ENCODE measurements at regions not wholly inside any gene's neighbourhood (a gene's known extent, or its start where the extent isn't known, plus 50 kb on each side); places are given as distances from the start of the nearest gene placed in this dataset.
"Not testable (repeated sequence)": the region's sequence is repeated elsewhere in the genome, so short reads cannot be mapped to it uniquely, and the experiment has no call there.

DNA sequence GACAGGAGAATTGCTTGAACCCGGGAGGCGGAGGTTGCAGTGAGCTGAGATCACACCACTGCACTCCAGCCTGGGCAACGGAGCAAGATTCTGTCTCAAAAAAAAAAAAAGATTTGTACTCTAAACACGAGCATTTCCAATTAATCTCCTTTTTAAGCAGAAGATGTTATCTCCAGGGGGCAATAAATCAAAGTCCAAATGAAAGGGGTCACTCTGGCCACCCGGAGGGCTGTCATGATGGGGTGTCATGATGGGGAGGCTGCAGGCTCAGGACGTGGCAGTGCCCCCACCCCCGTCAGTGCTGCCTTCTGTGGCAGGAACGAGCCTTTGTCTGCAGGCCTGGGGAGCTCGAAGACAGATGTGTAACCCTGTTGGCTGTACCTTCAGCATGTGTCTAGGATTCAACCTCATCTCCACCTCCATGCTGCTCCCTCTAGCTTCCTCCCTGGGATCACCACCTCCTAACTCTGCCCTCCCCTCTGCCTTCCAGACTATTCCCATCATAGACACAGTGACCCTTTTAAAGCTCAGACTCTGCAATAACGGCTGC is 76.9 kb upstream of the YWHAQ start:
- DNase-seq (ENCODE audit: extremely low read depth in 1 of 2, low read depth in 1 of 2): no peak

DNA sequence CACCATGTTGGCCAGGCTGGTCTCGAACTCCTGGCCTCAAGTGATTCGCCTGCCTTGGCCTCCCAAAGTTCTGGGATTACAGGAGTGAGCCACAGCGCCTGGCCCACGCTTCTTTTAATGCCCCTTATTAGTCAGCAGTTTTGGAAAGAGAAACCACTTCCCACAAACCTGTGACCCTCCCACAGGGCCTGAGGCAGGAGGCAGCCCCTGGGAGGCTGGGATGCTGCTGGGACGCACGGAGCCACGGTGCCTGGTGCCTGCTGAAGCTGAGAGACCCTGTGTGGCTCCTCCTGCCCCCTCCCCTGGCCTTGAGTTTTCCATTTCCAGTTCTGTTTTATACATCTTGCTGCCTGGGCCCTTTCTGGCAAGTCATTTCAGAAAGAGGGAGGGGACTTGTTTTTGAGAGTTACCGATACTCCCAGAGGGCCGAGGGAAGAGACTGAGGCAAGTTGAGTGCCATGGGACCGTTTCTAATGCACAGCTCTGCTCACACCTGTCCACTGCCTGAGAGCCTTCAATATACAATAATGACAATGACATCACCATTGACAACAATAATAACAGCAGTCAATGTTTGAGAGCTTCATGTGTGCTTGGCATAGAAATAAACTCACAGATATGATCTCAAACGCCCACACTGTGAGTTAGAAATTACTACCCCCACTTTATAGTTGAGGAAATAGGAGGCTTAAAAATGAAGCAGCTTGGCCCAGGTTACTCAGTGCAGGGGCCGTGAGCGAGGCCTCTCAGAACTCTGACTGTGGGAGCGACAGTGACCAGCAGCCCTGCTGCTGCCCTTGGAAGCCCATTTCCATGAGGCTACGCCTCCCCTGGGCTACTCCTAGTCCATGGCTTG is 78.1 kb upstream of the YWHAQ start:
- DNase-seq (ENCODE audit: extremely low read depth in 1 of 2, low read depth in 1 of 2): no peak

DNA sequence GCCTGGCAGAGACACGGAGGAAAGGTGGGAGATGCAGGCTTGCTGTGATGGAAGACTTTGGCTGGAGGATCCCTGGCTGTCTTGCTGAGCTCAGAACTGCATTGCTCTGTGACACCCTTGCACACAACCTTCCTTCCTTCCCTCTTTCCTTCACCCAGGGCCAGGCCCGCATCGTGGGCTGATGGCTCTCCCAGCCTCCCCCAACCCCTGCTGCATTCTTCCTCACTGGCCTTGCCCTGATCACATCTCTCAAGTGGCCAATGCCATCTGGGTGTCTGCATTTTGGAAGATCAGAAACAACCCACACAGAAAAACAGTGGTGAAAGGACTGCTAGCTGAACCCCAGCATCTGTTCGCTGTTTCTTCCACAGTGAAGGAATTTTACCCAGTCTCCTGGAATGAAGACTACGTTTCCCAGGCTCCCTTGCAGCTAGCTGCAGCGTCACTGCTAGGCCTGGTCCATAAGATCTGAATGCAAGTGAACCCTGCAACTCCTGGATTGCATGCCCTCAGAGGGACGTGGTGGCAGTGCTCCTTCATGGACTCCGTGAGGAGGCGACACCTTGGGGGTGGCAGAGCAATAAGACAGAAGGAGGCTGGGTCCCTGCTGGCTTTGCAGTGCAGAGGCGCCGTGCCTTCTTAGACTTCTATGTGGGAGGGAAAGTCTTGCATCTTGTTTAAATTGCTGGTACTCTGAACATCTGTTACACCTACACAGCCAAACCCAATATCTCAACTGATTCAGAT is 78.9 kb upstream of the YWHAQ start:
- no peak for DNase-seq (ENCODE audit: extremely low read depth in 1 of 2, low read depth in 1 of 2)

DNA sequence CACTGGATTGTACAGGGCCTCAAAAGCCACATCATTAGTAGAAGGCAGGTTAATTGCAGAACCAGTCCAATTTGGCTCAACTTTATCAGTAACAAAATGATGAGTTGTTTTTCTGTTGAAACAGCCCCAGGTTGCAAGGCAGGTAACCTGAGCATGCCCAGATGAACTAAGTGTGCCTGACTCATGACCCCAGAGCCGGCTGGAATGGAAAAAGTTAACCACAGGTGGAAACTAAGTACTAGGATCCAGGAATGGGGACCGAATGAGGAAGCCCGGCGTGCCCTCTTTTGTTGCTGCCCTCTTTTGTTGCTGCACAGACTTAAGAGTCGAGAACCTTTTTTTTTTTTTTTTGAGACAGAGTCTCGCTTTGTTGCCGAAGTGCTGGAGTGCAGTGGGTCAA is 79.5 kb upstream of the YWHAQ start:
- DNase-seq (ENCODE audit: extremely low read depth in 1 of 2, low read depth in 1 of 2): no peak

DNA sequence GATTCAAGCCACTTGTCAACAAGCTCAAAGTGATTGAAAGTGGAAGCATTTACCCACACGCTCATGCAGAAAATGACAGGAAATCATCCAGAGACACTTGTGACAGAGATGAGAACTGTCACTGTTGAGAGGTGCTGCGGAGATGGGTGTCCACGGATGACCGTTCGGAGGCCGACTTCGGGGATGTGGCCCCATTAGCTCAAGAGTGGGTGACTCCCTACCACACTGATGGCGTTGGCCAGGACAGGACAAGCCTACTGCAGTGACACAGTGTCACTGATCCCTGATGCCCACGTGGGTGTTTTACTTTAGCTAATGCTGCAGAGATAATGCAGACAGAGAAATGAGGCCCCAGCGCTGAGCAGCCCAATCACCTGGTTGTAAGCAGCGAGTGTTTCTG is 81.5 kb upstream of the YWHAQ start:
- no peak for DNase-seq (ENCODE audit: extremely low read depth in 1 of 2, low read depth in 1 of 2)

DNA sequence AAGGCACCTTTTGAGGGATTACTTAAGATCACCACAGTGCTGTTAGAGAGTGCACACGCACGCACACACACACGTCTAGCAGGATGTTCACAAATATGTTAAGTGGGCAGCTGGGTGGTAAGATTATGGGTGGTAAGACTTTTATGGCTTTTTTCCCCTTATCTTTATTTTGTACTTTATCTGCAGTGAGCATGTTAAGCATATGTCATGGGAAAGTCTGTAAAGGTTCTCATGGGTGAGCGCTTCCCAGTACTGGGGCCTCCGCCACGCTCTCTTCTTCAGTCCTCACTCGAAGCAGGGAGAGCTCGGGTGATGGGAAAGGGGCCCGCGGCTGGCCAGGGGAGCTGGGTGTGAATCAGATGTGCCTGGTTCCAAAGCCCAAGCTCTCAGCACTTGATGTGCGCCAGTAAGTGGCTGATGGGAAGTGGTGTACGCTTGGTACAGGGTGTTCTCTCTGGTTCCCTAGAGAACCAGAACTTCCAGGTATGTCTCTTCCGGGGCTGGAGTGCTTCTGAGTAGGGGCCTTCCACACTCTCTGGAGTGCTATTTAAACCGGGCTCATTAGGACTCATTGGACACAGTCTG is 83.9 kb upstream of the YWHAQ start:
- DNase-seq (ENCODE audit: extremely low read depth in 1 of 2, low read depth in 1 of 2): no peak

DNA sequence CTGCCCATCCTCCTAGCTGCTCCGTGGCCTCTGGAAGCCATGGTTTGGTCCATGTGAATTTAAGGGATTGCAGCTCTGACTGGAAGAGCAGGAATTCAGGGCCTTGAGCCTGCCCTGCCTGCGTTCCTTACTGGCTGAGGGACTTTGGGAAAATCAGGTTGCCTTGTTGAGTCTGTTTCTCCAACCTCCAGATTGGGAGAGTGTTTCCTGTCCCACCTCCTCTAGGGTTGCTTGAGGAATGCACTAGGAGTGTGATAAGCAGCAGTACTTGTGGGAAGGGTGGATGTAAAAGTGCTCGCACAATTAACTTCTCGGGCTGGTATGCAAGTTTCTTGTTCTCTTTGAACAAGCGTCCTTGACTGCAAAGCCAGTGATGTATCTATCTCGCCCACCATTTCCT is 84.4 kb upstream of the YWHAQ start:
- DNase-seq (ENCODE audit: extremely low read depth in 1 of 2, low read depth in 1 of 2): no peak

DNA sequence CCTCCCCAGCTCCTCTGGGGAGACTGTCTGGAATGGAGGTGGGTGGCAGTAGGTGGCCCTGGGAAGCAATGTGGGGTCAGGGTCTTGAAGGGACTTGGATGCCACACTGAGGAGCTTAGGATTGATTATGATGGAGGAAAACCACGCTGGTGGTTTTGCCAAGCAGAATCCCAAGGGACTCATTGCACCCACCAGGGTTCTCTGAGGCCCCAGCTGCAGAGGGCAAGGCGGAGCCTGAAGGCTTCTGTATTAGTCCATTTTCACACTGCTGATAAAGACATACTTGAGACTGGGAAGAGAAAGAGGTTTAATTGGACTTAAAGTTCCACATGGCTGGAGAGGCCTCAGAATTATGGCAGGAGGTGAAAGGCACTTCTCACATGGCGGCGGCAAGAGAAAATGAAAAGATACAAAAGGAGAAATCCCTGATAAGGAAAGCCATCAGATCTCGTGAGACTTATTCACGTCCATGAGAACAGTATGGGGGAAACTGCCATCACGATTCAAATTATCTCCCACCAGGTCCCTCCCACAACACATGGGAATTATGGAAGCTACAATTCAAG is 87.2 kb upstream of the YWHAQ start:
- DNase-seq (ENCODE audit: extremely low read depth in 1 of 2, low read depth in 1 of 2): no peak

DNA sequence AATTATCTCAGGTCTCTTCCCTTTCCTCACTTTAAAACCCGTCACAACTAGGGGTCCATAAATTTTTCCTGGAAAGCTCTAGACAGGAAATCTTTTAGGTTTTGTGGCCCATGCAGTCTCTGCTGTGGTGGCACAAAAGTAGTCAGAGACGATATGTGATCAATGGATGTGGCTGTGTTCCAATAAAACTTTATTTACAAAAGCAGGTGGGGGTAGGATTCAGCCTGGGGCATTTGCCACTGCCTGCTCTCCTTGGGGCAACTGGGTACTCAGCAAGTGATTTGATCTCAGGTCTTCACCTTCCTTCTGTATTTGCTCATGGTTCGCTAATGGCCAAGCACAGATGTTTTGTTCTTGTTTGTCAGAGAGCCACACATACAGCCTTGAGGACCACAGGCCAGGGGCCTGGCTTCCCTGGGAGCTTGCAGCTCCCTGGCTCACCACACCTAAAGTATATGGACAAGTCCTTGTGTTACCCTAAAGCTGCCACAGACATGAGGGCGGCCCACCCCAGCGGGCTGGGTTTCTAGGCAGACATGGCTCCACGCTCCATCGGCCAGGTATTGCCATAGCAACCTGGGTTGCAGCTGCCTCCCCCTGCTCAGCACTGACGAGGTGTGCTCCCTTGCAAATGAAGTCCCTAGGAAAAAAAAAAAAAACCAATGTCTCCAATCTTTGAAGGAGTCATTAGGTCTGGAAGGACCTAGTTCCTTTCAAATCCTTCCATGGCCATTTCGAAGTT is 89.7 kb upstream of the YWHAQ start:
- no peak for DNase-seq (ENCODE audit: extremely low read depth in 1 of 2, low read depth in 1 of 2)

DNA sequence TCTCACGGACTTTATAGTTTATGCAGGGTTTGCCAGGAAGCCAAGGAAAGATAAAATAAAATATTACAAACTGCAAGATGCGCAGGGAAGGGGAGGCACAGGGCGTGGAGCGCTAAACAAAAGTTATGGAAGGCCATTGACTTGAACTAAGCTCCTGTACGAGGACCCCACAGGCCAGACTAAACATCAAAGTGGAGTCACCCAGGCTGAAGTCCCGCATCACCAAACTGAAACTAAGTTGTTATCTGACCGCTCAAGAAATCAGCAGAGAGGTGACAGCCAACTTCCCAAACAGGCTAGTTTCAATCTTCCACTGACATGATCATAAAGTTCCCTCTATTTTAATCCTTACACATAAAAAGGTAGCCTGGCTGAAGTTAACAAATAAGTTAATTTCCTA is 90.5 kb upstream of the YWHAQ start:
- no peak for DNase-seq (ENCODE audit: extremely low read depth in 1 of 2, low read depth in 1 of 2)

DNA sequence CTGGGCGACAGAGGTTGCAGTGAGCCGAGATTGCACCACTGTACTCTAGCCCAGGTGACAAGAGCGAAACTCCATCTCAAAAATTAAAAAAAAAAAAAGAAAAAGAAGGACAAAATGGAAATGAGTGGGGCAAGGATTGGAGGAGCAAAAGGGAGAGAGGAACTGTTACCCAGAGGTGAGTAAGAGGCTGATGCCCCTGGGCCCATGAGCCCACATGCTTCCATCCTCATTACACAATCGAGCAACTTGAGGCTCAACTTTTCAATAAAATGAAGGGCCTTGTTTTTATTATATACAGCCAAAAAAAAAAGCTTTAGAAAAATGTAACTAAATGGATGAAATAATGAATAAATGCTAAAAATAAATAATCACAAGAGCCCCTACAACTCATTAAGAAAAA is 91.7 kb upstream of the YWHAQ start:
- DNase-seq (ENCODE audit: extremely low read depth in 1 of 2, low read depth in 1 of 2): no peak

DNA sequence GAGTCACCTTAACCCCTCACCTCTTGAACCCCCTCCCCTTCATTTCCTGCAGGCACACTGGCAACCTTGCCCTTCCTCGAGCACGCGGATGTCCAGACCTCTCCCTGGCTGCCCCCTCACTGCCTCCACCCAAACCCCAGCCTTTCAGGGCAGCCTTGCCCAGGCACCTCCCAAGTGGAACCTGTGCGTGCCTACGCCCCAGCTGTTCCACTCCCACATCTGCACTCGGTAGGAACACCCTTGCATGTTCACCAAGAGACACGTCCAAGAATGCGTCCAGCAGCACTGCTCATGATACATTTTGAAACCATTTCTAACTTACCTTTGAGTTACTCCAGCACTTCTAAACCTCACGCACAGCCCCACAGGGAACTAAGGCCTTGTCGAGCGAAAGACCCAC is 93.8 kb upstream of the YWHAQ start:
- no peak for DNase-seq (ENCODE audit: extremely low read depth in 1 of 2, low read depth in 1 of 2)

DNA sequence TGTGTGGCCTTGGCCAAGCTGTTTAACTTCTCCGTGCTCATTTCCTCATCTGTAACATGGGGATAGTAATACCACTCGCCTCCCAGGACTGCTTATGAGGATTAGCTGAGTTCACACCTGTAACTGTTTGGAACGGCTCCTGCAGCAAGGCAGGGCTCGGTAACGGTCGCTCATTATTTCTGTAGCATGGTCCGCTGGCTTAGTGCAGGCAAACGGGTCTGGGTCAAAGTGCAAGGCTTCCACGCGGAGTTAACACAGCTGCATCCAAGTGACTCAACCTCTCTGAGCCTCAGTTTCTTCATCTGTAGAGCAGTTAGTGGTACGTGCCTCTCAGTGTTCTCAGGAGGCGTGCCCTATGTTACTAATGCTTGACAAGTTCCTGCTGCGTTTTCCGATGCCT is 94.3 kb upstream of the YWHAQ start:
- DNase-seq (ENCODE audit: extremely low read depth in 1 of 2, low read depth in 1 of 2): no peak

DNA sequence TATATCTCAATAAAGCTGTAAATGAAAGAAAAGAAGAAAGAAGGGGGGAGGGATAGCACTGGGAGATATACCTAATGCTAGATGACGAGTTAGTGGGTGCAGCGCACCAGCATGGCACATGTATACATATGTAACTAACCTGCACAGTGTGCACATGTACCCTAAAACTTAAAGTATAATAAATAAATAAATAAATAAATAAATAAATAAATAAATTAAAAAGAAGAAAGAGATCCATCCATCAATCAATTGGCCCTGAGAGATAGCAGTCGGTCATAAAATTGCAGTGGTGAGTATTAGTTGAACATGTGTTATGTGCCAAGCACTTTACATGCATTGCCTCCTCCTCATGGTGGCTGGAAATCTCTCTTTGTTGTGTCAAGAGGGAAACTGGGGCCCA is 95.2 kb upstream of the YWHAQ start:
- not testable (repeated sequence) for DNase-seq (ENCODE audit: extremely low read depth in 1 of 2, low read depth in 1 of 2)

DNA sequence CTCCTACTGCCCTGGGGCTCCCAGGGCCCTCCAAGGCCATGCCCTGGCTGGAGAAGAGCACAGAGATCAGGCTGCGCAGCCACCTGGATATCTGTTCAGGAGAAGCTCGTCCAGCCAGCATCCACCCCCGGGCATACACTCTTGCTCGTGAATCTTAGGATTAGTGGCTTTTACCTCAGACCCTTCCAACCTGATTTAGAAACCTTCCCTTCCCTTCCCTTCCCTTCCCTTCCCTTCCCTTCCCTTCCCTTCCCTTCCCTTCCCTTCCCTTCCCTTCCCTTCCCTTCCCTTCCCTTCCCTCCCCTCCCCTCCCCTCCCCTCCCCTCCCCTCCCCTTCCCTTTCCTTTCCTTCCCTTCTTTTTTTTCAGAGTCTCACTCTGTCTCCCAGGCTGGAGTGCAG is 99.7 kb upstream of the YWHAQ start:
- DNase-seq (ENCODE audit: extremely low read depth in 1 of 2, low read depth in 1 of 2): not testable (repeated sequence)

DNA sequence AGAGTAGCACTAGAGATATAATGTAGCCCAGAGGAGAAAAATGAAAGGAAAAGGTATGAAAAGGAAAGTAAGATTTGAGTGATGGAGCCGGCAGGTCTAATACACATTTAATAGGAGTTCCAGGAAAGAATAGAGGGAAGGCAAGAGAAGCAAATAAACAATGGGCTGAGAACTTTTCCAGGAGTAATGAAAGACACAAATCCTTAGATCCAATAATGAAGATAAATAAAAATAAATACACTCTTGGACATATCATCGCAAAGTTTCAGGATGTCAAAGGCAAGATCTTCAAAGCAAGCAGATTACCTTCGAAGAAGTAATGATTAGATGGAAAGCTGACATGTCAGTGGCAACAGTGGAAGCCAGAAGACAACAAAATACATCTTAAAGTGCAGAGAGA is 102.0 kb upstream of the YWHAQ start:
- DNase-seq (ENCODE audit: extremely low read depth in 1 of 2, low read depth in 1 of 2): no peak

DNA sequence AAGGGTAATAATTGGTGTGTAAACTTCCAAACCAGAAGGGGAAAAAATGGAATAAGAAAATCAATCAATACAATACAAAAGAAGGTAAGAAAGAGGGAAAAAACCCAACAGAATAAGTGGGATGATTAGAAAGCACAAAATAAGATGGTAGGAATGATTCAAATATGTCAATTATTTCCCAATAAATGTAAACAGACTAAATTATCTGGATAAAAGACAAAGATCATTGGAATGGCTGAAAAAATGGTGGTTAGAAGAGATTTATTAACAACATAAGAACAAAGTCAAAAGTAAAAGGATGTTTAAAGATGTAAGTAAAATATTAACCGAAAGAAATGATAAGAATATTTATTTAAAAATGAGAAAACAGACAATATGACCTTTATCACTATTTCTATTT is 103.5 kb upstream of the YWHAQ start:
- DNase-seq (ENCODE audit: extremely low read depth in 1 of 2, low read depth in 1 of 2): no peak

DNA sequence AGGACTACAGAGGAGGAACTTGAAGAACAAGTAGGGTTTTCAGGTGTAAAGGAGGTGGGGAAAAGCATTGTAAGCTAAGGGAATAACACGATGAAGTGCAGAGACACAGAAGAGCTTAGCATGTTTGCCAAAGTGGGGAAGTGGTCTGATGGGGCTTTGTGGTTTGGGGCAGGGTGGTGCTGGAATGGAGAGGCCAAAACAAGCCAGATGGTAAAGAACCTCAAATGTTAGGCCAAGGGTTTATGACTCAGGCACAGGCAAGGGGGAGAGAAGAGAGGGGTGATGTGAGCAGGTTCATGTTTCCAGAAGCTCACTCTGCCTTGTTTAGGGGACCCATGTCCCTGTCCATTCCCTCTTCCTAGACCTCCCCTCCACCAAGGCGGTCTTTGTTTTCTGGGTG is 104.5 kb upstream of the YWHAQ start:
- DNase-seq (ENCODE audit: extremely low read depth in 1 of 2, low read depth in 1 of 2): no peak

DNA sequence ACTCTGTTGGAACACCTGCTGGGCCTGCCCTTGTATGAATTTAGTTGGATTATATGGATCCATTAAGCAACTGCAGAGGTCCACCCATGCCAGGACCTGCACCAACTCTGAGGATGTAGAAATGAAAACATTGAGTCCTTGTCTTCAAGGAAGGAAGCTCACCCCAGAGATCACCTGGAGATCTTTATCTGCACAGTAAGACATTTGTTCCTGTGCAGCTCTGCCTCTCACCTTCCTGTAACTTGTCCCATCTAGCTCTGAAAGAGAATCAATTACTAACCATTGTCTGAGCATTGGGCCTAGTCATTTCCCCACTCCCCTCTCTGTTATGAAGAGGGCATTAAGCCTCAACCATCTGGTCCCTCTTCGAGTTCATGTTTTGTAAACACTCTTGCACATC is 105.2 kb upstream of the YWHAQ start:
- DNase-seq (ENCODE audit: extremely low read depth in 1 of 2, low read depth in 1 of 2): no peak

DNA sequence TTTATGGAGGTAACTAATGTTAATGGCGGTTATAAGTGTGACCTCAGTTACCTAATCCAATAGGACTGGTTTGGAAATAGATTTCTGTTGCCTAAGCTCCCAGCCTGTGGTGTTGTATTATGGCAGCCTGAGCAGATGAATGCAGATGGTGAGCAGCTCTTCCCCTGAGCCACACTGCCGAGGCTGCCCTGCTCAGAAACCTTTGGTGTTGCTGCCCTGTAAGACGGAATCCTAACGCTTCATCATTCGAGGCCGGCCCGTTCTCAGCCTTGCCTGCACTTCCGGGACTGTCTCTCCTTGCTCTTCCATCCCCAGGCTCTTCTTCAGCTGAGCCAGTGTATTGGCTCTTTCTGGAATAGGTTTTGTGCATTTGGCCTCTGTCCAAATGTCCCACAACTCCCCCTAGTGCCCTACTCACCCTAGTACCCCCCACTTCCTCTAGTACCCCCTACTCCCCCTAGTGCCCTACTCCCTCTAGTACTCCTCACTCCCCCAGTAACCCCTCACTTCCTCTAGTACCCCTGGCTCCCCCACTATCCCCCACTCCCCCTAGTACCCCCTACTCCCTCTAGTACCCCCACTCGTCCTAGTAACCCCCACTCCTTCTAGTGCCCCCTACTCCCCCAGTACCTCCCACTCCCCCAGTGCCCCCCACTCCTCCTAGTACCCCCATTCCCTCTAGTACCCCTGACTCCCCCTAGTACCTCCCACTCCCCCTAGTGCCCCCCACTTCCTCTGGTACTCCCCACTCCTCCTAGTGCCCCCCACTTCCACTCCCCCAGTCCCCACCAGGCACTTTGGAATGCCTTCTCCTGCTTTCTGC is 106.0 kb upstream of the TAF1B start:
- DNase-seq (ENCODE audit: extremely low read depth in 1 of 2, low read depth in 1 of 2): no peak
